NCI-H2196 (cell line): ENCODE measurements at regions not wholly inside any gene's neighbourhood (a gene's known extent, or its start where the extent isn't known, plus 50 kb on each side); places are given as distances from the start of the nearest gene placed in this dataset.

Experiments used
- DNase-seq: peaks from one replicate; lab custom pipeline; 2025; ENCODE audit not compliant: unreplicated experiment; lab: John Stamatoyannopoulos, UW

DNA sequence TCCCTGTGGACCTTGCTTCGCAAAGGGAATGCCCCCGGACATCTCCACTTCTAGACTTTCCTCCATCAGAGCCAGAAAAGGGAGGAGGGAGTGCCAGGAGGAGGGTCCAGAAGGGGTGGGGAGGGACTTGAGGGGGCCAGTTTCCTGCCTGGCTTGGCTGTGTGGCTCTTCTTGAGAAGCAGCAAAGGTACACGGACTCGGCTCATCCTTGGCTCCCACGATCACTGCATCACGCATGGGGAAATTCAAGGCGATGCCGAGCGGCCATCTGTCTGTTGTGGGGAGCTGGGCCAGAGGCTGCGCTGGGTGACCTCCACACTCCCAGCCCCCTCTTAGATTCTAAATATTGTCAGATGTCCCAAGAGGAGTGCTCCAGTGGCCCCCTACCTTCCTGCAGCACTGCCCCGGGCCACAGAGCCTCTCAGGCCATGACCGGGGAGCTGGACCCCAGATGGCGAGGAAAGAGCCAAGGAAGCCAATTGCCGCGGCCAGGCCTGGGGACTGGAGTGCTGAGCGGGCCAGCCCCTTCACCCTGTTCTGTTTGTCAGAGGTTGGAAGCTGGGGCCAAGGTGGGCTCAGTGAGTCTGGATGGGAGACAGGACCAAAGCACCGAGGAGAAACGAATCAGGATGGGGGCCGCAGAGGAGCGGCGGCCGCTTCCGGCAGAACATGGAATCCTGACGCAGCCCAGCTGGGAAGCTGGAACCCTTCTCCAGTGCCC is 104.5 kb downstream of the RBFOX3 start:
- DNase-seq: no peak

- DNase-seq: no peak
Observed at GRCh38 chr17:79505199-79505598, 105.7 kb downstream of the RBFOX3 start.

DNA sequence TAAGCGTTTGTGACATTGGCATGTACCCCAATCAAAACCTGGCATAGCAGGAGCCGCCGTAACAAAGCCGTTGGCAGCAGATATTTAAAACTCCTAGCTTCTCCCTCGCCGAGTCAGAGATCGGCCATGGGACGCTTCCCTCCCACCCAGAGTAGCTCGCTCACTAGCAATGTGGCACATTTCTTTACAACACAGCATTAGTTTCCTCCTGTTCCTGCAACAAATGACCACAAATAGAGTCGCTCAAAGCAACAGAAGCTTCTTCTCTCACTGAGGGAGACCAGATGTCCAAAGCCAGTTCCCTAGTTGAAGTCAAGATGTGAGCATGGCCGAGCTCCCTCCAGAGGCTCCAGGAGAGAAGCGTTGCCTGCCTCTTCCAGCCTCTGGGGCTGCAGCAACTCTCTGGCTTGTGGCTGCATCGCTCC is 106.7 kb downstream of the RBFOX3 start:
- no peak for DNase-seq

DNA sequence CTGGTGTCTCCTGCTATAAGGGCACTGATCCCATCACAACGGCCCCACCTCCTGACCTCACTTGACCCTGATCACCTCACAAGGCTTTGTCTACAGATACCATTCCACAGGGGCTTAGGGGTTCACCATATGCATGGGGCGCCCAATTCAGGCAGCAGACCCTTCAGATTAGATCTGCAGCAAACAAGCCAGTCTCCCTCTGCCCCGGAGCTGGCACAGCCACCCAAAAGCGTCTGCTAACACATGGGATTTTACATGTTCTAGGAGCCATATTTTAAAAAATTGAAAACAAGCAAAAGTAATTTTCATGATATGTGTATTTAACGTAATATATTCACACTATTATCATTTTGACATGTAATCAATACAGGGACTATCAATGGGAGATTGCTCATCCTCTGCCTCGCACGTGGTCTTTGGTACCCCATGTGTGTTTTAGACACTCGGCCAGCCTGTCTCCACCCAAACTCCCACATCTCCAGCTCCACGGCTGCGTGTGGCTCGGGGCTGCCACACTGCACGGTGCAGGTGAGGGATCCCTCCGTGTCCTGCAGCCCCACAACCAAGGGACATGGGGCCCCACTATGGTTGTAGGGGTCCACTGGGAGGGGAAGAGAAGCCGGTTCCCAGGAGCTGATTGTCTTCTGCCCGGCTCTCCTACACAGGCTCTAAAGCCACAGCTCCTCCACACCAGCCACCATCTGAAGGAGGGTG is 107.6 kb downstream of the RBFOX3 start:
- no peak for DNase-seq

DNA sequence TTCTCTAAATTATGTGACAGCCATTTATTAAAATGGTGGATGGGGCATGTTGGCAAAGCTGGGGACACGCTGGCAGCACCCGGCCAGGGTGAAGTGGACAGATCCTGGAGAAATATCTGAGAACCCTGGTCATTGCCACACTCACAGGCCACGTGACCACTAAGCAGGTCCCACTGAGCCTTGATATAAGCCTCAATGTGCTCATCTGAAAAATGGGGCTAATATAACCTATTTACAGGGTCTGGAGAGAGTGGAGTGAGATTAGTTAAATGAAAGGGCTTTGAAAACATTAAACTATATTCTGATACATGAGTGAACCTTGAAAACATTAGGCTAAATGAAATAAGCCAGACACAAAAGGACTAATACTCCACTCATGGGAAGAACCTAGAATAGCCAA is 108.9 kb downstream of the RBFOX3 start:
- DNase-seq: no peak

DNA sequence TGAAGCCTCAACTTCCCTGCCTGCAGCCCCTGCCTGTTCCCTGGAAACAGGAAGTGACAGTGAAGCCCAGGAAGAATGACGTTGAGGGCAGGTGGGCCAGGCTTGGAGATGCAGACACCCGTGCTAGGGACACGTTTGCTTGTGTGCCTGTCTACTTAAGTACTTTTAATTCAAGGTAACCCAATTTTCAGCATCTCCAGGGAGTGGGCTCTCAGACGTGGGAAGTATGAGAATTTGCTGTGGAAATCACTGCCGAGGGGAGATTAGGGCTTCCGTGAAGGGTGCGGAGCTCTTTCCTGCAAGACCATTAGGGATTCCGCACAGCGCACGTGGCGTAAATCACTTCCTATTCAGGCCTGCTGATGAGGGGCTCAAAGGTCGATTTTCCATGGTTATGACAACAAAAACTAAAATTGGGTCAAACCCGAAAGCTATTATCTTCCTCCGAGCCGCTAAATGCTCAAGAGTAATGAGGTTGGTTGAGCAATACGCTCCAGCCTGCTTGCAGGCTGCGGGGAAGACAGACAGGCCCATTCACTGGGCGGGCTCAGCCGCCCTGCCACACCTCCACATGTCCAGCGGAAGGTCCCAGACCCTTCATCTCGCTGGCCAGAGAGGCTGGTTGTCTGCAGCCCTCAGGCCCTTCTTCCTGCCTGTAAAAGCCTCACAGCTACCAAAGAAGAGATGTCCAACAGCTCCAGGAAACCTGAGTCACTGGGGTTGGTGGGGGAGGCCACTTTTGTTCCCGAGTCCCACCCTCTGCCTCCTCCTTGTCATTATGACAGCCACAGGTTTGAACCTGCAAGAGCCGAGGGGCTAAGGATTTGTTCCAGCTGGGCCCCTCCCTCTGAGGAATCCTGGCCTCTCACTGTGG is 109.9 kb downstream of the RBFOX3 start:
- no peak for DNase-seq

DNA sequence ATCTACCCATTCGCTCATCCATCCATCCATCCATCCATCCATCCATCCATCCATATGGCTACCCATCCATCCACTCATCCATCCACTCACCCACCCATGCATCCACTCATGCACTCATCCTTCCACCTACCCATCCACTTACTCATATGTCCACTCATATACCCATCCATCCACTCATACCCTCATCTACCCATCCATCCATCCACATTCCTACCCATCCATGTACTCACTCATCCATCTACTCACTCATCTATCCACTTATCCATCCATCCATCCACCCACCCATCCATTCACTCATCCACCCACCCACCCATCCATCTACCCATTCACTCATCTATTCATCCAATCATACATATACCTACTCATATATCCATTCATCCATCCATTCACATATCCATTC is 112.0 kb downstream of the RBFOX3 start:
- DNase-seq: no peak

DNA sequence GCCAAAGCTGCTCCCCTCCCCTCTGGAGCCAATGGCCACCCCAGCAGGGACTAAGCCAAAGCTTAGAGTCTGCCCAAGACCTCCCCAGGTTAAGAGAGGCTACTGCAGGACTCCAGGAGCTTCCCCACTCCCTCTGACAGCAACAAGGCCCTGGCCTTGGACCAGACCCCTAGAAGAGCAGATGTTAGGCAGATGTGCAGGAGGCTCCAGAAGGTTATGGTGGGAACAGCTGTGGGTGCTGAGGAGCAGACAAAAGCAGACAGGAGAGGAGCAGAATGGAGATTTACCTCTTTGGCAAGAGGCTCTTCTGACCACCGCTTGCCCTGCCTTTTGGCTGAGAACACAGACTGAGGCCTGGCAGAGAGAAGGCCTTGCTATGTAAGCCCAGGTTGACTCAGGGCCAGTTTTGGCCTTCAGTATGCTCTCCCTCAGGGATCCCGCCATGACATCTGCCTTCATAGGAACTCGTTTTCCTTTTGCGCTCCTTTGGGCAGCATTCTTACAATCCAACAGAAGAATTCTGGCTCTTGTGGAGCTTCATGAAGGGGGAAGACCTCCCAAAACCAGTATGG is 113.0 kb downstream of the RBFOX3 start:
- no peak for DNase-seq

- DNase-seq: no peak
Observed at GRCh38 chr17:79496422-79497005, 114.3 kb downstream of the RBFOX3 start.

- DNase-seq: no peak
Observed at GRCh38 chr17:79495665-79496064, 115.2 kb downstream of the RBFOX3 start.

DNA sequence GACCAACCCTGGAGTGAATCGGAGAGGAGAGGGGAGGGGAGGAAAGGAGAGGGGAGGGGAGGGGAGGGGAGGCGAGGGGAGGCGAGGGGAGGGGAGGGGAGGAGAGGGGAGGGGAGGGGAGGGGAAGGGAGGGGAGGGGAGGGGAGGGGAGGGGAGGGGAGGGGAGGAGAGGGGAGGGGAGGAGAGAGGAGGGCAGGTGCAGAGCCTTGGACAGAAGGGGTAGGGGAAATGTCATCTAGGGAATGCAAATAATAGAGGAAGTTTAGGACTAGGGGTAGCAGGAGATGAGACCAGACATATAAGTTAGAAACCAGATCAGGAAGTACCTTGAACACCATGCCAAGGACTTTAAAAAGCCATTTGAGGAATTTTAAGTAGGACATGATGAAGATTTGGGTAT is 119.8 kb downstream of the RBFOX3 start:
- DNase-seq: no peak

DNA sequence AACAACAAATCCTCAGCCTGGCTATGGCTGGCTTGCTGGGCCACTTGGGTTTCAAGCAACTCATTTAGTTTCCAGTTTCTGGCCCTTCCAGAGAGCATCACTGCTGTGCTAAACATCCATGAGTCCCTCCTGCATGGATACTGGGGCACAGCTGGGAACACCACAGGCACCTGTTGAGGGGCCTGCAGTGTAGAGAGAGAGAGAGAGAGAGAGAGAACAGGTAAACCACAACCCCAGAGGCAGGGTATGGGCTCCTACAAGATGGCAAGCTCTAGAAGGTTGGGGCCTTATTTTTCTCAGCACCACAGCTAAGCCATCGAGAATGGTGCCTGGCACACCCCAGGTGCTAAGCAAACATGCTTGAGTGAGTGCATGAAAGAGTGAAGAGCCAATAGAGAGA is 120.3 kb downstream of the RBFOX3 start:
- DNase-seq: no peak

GRCh38 chr17:79487149-79487548 is 123.7 kb downstream of the RBFOX3 start:
- DNase-seq: no peak

GRCh38 chr17:79485991-79486390 is 124.9 kb downstream of the RBFOX3 start:
- DNase-seq: no peak

GRCh38 chr17:79485419-79485985 is 125.3 kb downstream of the RBFOX3 start:
- no peak for DNase-seq

- no peak for DNase-seq
Observed at GRCh38 chr17:79484600-79485418, 126.0 kb downstream of the RBFOX3 start.

- no peak for DNase-seq
Observed at GRCh38 chr17:79483842-79484241, 127.0 kb downstream of the RBFOX3 start.

GRCh38 chr17:79482727-79483521 is 127.9 kb downstream of the RBFOX3 start:
- no peak for DNase-seq

DNA sequence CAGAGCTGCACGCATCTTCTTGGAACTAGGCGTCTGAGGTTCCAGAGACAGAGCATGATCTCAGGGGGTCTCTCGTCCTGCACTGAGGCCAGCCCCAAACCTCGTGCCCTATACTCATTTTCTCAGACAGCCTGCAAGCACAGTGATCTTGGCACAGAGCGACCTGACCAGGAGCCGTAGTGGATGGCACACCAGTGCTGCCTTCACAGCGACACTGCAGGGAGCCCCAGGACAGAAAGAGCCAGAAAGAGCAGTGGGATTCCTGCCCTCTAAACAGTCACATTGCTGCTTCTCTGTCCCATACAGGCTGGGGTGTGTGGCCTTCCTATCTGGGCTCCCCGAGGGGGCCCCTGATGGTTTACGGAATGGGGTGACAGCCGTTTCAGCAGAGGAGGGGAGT is 131.0 kb downstream of the RBFOX3 start:
- DNase-seq: no peak
